GDM1 (cell line): ENCODE measurements at regions not wholly inside any gene's neighbourhood (a gene's known extent, or its start where the extent isn't known, plus 50 kb on each side); places are given as distances from the start of the nearest gene placed in this dataset.
"Not testable (repeated sequence)": the region's sequence is repeated elsewhere in the genome, so short reads cannot be mapped to it uniquely, and the experiment has no call there.

Experiments
- DNase-seq: peaks from one replicate; lab custom pipeline; 2025; lab: John Stamatoyannopoulos, UW

DNA sequence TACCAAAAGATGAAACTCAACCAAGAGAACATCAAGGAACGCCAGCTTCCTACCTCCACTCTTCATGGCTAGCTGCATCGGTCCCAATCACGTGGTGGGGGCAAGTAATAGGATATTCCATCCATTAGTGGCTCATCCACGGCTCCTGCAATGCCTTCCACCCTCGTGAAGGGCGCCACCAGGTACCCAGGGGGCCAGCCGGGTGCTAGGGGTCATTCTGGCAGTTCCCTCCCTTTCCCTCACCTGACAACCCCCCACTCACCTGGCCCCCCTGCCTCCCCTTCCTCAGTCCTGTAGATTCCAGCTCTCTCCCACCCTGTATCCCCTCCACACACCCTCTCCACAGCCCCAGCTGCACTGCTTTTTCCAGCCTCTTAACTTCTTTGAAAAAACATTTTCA is 161.9 kb downstream of the URI1 start:
- no peak for DNase-seq

DNA sequence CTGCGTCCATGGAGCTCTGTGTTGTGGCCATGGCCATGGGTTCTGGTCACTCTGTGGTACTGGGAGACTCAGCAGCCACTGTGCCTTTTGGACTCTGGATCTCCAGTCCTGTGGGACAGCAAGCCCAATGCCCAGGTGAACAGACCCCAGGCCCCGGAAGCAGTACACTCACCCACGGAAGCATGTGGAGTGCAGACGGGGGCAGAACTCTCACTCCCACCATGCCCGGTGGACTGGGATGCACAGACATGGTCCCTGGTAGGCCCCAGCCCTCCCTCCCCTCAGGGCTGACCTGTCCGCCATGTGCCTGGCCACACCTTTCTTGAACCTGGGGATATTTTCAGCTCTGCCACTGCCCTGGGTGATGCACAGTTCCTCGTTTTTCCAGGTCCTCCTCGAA is 163.3 kb downstream of the URI1 start:
- no peak for DNase-seq

DNA sequence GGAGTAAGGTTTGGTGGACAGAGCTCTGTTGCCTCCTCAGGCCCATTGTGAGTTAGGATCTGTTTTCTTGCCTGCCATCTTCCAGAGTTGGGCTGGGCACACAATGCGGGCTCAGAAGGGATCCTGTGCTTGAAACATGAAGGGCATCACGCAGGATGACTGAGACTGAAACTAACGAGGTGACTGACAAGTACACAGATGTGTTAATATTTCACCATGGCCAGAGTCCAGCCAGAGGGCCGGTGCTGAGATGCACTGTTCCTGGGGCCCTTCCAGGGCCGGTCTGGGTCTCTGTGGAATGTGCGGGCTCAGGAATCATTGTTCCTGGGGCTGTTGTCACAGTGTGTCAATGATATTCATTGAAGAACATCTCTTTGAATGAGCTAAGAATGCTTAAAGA is 163.7 kb downstream of the URI1 start:
- no peak for DNase-seq

GRCh38 chr19:30106417-30107095 is 164.5 kb downstream of the URI1 start:
- no peak for DNase-seq

- DNase-seq: no peak
Observed at GRCh38 chr19:30107251-30107650, 165.2 kb downstream of the URI1 start.

- DNase-seq: no peak
Observed at GRCh38 chr19:30109565-30109964, 167.5 kb downstream of the URI1 start.

DNA sequence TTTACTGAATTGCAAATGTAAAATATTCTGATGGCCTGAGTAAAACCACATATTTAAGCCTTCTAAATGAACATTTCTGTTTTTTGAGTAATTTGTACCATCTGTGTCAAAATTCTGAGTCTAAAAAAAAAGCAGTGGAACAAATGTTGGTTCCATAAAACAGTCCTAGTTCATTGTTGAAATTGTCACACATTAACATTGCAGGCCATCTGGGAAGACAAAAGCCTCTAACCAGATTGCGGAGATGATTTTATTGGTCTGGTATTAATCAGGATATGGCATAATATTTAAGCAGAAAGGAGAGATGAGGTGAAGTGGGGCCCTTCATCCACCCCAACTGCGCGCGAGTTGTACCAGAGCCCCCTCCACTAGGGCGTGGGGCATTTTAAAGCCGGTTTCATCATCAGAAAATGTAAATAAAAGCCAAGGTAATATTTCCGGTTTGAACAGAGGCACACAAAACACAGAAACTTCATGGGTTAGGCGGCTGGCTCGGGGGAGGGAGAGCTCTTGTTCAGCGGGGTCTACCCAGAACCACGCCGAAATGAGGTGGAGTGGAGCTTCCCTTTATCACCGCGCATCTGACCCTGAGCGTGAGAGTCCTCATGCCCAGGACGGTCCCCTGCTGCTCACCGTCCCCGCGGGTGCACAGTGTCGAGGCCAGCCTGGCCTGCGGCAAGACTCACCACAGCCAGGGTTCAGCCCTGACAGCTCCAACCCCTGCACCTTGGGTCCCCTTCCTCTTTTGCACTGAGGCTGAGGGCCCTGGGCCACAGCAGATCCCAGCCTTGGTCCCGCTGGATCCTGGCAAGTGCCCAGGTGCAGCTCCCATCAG is 169.2 kb downstream of the URI1 start:
- no peak for DNase-seq

- no peak for DNase-seq
Observed at GRCh38 chr19:30112171-30112570, 170.1 kb downstream of the URI1 start.

DNA sequence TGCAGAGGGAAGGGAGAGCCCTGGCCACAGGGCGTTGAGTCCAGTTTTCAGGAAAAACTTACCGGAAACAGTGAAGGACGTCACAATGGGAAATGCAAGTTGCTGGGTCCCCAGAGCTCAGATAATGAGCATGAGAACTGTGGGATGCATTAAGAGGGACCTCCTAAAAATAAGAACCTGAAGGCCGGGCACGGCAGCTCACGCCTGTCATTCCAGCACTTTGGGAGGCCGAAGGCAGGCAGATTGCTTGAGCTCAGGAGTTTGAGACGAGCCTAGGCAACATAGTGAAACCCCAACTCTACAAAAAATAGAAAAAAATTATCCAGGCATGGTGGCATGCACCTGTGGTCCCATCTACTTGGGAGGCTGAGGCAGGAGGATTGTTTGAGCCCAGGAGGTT is 170.6 kb downstream of the URI1 start:
- DNase-seq: no peak

GRCh38 chr19:30113186-30113585 is 171.1 kb downstream of the URI1 start:
- DNase-seq: no peak

- DNase-seq: not testable (repeated sequence)
Observed at GRCh38 chr19:30114095-30114494, 172.1 kb downstream of the URI1 start.

GRCh38 chr19:30115947-30116346 is 173.9 kb downstream of the URI1 start:
- no peak for DNase-seq

DNA sequence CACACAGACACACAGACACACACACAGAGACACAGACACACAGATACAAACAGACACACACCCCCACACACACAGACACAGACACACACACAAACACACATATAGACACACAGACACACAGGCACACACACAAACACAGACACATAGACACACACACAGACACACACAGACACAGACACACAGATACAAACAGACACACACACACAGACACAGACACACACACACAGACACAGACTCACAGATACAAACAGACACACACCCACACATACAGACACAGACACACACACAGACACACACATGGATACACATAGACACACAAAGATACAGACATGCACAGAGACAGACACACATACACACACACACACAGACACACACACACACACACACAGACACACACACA is 174.5 kb downstream of the URI1 start:
- no peak for DNase-seq

GRCh38 chr19:30116984-30117555 is 175.0 kb downstream of the URI1 start:
- DNase-seq: no peak

DNA sequence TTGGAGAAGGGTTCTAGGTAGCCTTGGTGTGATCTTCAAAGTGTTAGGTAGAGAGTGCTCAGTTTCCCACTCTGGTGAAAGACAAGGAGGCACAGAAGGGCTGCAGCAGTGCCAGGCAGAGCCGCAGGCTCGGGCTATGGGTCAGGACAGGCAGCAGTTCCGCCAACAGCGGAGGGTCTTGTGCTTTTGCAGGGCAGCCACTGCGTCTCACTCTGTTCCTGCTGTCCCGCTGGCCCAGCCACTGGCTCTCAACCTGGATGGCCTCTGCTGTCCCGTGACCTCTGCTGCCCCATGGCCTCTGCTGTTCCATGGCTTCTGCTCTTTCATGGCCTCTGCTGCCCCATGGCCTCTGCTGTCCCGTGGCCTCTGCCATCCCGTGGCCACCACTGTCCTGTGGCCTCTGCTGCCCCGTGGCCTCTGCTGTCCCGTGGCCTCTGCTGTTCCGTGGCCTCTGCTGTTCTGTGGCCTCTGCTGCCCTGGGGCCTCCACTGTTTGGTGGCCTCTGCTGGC is 175.7 kb downstream of the URI1 start:
- no peak for DNase-seq

GRCh38 chr19:30118221-30118620 is 176.2 kb downstream of the URI1 start:
- no peak for DNase-seq

- no peak for DNase-seq
Observed at GRCh38 chr19:30118760-30119159, 176.7 kb downstream of the URI1 start.

GRCh38 chr19:30119180-30119908 is 177.3 kb downstream of the URI1 start:
- no peak for DNase-seq

DNA sequence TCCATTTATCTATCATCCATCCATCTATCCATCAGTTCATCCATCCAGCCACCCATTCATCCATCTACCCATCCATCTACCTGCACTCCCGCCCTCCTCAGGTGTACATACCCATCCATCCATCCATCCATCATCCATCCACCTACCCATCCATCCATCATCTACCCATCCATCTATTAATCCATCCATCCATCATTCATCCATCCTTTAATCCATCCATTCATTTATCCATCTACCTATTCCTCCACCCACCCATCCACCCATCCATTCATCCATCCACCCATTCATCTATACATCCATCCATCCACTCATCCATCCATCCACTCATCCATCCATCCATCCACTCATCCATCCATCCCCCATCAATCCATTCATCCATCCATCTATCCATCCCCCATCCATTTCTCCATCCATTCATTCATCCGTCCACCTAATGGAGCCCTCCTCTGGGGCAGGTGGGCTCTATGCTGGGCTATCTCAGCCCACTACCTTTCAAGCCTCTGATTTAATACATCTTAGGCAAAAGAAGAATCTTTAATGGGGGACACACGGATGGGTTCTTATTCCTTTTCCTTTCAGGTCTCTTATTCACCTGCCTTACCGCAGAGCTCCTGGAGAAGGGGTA is 178.9 kb downstream of the URI1 start:
- DNase-seq: no peak

DNA sequence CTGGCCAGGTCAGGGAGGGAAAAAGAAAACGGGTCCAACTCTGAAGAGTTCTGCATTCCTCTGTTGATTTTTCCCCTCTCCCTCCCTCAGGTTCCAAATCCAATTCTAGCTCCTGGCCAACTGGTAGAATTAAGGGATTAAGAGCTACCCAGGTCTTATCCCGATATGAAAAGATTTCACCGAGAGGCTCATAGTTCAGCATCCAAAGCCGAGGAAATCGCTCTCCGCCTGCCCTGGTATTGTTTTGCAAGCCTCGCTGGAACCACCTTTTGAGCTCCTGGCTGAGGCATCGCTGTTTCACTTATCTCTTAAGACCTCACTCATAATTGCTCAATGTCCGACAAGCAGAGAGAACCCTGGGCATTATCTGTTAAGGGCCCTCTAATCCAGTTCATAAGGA is 180.4 kb downstream of the URI1 start:
- no peak for DNase-seq

DNA sequence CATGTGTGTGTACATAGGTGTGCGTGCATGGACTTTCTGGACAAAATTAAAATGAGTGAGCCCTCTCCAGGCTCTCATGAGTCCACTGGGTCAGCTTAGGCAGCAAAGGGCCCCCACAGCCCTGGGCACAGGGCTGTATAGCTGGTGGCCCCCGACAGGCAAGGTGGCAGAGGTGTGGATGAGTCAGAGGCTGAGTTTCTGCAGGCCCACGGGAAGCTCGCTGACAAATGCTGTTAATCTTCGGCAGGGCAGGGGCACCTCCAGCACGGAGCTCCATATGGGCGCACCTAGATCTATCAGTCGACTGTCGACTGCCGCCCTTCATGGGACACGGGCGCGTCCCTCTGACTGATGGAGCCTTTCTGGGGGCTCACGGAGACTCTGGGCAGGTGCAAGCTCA is 181.1 kb downstream of the URI1 start:
- no peak for DNase-seq

GRCh38 chr19:30123611-30124010 is 181.6 kb downstream of the URI1 start:
- DNase-seq: no peak
